Glutamatergic neuron (in vitro differentiated cells): ENCODE measurements at regions not wholly inside any gene's neighbourhood (a gene's known extent, or its start where the extent isn't known, plus 50 kb on each side); places are given as distances from the start of the nearest gene placed in this dataset.

Experiments
- DNase-seq: peaks from one replicate; pipeline ENCODE4 v3.0.0; 2022
- H3K27ac Mint-ChIP-seq: one replicate; pipeline ENCODE4 v1.8.0; 2020; ENCODE audit warnings: mild to moderate bottlenecking, mixed read lengths, inconsistent platforms; ENCODE audit not compliant: unreplicated experiment
- H3K27me3 Mint-ChIP-seq: one replicate; pipeline ENCODE4 v1.8.0; 2020; ENCODE audit warnings: mild to moderate bottlenecking, moderate library complexity, mixed read lengths, inconsistent platforms; ENCODE audit not compliant: unreplicated experiment
- H3K36me3 Mint-ChIP-seq: one replicate; pipeline ENCODE4 v1.8.0; 2020; ENCODE audit warnings: mild to moderate bottlenecking, mixed read lengths, inconsistent platforms; ENCODE audit not compliant: unreplicated experiment
- H3K4me1 Mint-ChIP-seq: one replicate; pipeline ENCODE4 v1.8.0; 2020; ENCODE audit warnings: mild to moderate bottlenecking, low read depth, mixed read lengths, inconsistent platforms; ENCODE audit not compliant: unreplicated experiment
- H3K4me3 Mint-ChIP-seq: one replicate; pipeline ENCODE4 v1.8.0; 2020; ENCODE audit warnings: mild to moderate bottlenecking, mixed read lengths, inconsistent platforms; ENCODE audit not compliant: unreplicated experiment
- H3K9me3 Mint-ChIP-seq: one replicate; pipeline ENCODE4 v1.8.0; 2020; ENCODE audit warnings: mild to moderate bottlenecking, moderate library complexity, mixed read lengths, inconsistent platforms; ENCODE audit not compliant: unreplicated experiment
- CTCF ChIP-seq: fragments of 200-600 bp; sonication (generic); IDR thresholded peaks from one replicate; pipeline ENCODE4 v1.5.0; 2021; ENCODE audit not compliant: partially characterized antibody, unreplicated experiment

DNA sequence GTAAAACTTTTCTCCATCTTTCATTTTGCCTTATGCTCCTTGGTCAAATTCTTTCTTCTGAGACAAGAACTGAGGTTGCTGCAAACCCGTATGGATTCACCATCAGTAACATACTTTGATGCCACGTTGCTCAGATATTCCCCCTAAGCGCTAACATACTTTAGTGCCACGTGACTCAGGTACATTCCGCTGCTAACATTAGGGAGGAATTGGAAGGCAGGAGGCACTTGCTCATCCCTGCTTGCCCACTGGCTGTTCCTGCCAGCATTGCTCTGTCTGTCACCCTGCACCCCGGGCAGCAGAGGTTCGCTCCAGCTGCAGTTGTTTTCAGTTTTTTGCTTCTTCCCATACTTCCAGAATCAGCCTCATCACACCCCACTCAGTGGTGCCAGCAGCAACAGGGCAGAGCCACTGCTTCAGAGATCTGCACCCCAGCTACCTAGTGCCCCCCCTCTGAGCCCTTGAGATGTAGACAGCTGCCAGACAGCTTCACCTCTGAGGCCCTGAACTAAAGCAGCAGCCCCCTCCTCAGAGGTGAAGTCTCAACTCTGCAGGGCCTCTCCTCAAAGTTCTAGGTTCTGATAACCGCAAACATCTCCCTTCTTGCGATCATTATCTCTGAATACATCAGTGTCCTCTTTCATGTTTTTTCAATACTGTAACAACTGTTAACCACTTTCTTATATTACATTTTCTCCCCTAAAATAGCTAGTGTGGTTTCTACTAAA, 228.0 kb upstream of the KIF2A start:
- H3K36me3 Mint-ChIP-seq, result no peaks in the 10 kb centered on the region
- no peaks in the 10 kb centered on the region for H3K9me3 Mint-ChIP-seq
- H3K4me3 Mint-ChIP-seq, result no peak overlapping the region
- no peak overlapping the region for H3K27ac Mint-ChIP-seq
- DNase-seq, result no peak
- H3K27me3 Mint-ChIP-seq, result peaks cover 2% of the 10 kb centered on the region
- TF ChIP-seq CTCF, result no peak
- H3K4me1 Mint-ChIP-seq, result no peaks in the 10 kb centered on the region

GRCh38 chr5:62082370-62082801, 223.6 kb upstream of the KIF2A start:
- no peak overlapping the region for H3K4me3 Mint-ChIP-seq
- no peak overlapping the region for H3K27ac Mint-ChIP-seq
- DNase-seq, result no peak
- H3K36me3 Mint-ChIP-seq, result no peaks in the 10 kb centered on the region
- H3K4me1 Mint-ChIP-seq, result no peaks in the 10 kb centered on the region
- TF ChIP-seq CTCF, result no peak
- no peaks in the 10 kb centered on the region for H3K27me3 Mint-ChIP-seq
- peaks cover 2% of the 10 kb centered on the region for H3K9me3 Mint-ChIP-seq

DNA sequence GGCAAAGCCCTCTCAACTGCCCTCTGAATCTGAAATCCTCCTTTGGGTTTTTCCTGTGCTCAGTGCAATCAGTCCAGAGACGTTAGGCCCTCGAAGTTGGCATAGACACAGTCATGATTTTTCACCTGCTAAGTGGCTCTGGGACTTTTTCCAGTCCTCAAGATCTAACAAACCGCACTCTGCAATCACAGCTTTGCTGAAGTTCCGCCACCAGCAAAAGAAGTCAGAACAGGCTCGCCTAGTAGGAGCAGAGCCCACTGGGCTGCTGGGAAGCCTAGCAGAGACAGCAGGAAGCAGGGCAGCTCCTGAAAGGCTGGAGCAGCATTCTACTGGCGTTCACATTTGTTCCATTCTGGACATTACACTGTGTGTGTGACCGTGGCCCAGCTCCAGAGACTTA, 222.8 kb upstream of the KIF2A start:
- no peak for DNase-seq
- no peaks in the 10 kb centered on the region for H3K27me3 Mint-ChIP-seq
- no peaks in the 10 kb centered on the region for H3K36me3 Mint-ChIP-seq
- H3K27ac Mint-ChIP-seq, result no peak overlapping the region
- no peak for TF ChIP-seq CTCF
- peaks cover 2% of the 10 kb centered on the region for H3K9me3 Mint-ChIP-seq
- H3K4me3 Mint-ChIP-seq, result no peak overlapping the region
- H3K4me1 Mint-ChIP-seq, result no peaks in the 10 kb centered on the region

GRCh38 chr5:62083661-62084060, 222.3 kb upstream of the KIF2A start:
- no peaks in the 10 kb centered on the region for H3K36me3 Mint-ChIP-seq
- H3K27me3 Mint-ChIP-seq, result no peaks in the 10 kb centered on the region
- peaks cover 2% of the 10 kb centered on the region for H3K9me3 Mint-ChIP-seq
- DNase-seq, result no peak
- no peak overlapping the region for H3K4me3 Mint-ChIP-seq
- TF ChIP-seq CTCF, result no peak
- no peaks in the 10 kb centered on the region for H3K4me1 Mint-ChIP-seq
- no peak overlapping the region for H3K27ac Mint-ChIP-seq

GRCh38 chr5:62084391-62084790, 221.6 kb upstream of the KIF2A start:
- TF ChIP-seq CTCF, result no peak
- DNase-seq, result no peak
- Mint-ChIP-seq H3K4me3 (no peak overlapping the region), H3K27ac (no peak overlapping the region), H3K27me3 (no peaks in the 10 kb centered on the region), H3K4me1 (no peaks in the 10 kb centered on the region), H3K9me3 (peaks cover 2% of the 10 kb centered on the region), H3K36me3 (no peaks in the 10 kb centered on the region)
